IMR-90 (cell line): ENCODE measurements at regions not wholly inside any gene's neighbourhood (a gene's known extent, or its start where the extent isn't known, plus 50 kb on each side); places are given as distances from the start of the nearest gene placed in this dataset.

Experiments used
- BHLHE40 ChIP-seq: fragments of 150-350 bp; IDR thresholded peaks from 2 replicates; pipeline ENCODE4 v1.6.1; 2016; ENCODE audit warnings: mild to moderate bottlenecking, low read depth, low read length
- CTCF ChIP-seq: conservative IDR thresholded peaks from 2 replicates; pipeline ENCODE4 v1.5.1; 2012; ENCODE audit warnings: mild to moderate bottlenecking, low read depth, low read length, improper control_type of control experiment
- ELK1 ChIP-seq: fragments of 150-350 bp; IDR thresholded peaks from 2 replicates; pipeline ENCODE4 v1.6.1; 2016; ENCODE audit warnings: low read depth, mild to moderate bottlenecking, low read length, moderate library complexity, borderline replicate concordance
- MXI1 ChIP-seq: IDR thresholded peaks from 2 replicates; pipeline ENCODE4 v1.6.1; 2012; ENCODE audit warnings: low read depth, mild to moderate bottlenecking, low read length, moderate library complexity, borderline replicate concordance
- POLR2A ChIP-seq: IDR thresholded peaks from 2 replicates; pipeline ENCODE4 v1.6.1; 2012; ENCODE audit warnings: mild to moderate bottlenecking, low read depth, low read length
- RAD21 ChIP-seq: IDR thresholded peaks from 2 replicates; pipeline ENCODE4 v1.6.1; 2012; ENCODE audit warnings: low read length, improper control_type of control experiment
- RFX5 ChIP-seq: IDR thresholded peaks from 2 replicates; pipeline ENCODE4 v1.8.0; 2012; ENCODE audit warnings: low read depth, mild to moderate bottlenecking, low read length, moderate library complexity
- SMC3 ChIP-seq: fragments of 150-350 bp; IDR thresholded peaks from 2 replicates; pipeline ENCODE4 v1.6.1; 2016; ENCODE audit warnings: low read depth, mild to moderate bottlenecking, antibody characterized with exemption, low read length, moderate library complexity

GRCh38 chr5:52672459-52672858, 115.3 kb upstream of the ITGA1 start:
- TF ChIP-seq RFX5 = no peak
- no peak for TF ChIP-seq CTCF
- TF ChIP-seq POLR2A = no peak
- no peak for TF ChIP-seq SMC3
- no peak for TF ChIP-seq BHLHE40
- no peak for TF ChIP-seq ELK1
- no peak for TF ChIP-seq RAD21
- TF ChIP-seq MXI1 = no peak
